ENCODE measurements at regions not wholly inside any gene's neighbourhood (a gene's known extent, or its start where the extent isn't known, plus 50 kb on each side); places are given as distances from the start of the nearest gene placed in this dataset.

- no peaks in the 10 kb centered on the region for H3K36me3 ChIP-seq
- intact Hi-C loops (cut with DNase I; ENCODE audit: low total_unique reads) = no loop called here
Observed at GRCh38 chr13:83953916-83954315, 71.6 kb upstream of the SLITRK1 start.

GRCh38 chr13:83950293-83950692, 68.0 kb upstream of the SLITRK1 start:
- no peaks in the 10 kb centered on the region for H3K36me3 ChIP-seq
- no peaks in the 10 kb centered on the region for H3K9me3 ChIP-seq
- intact Hi-C loops (cut with DNase I; ENCODE audit: low total_unique reads) = no loop called here
- no peaks in the 10 kb centered on the region for H3K4me1 ChIP-seq
- H3K27me3 ChIP-seq = no peaks in the 10 kb centered on the region
- H3K27ac ChIP-seq = no peak overlapping the region
- H3K4me3 ChIP-seq = no peak overlapping the region
- no peak for DNase-seq (ENCODE audit: low spot score in 2 of 2)
- TF ChIP-seq POLR2AphosphoS5 (IDR thresholded peaks at IDR 0.05) = no peak
- TF ChIP-seq CTCF (IDR thresholded peaks at IDR 0.05) = no peak
- TF ChIP-seq POLR2A (IDR thresholded peaks at IDR 0.05) = no peak

More at GRCh38 chr13:83953916-83954315, 71.6 kb upstream of the SLITRK1 start:
- H3K27me3 ChIP-seq = no peaks in the 10 kb centered on the region
- no peak overlapping the region for H3K4me3 ChIP-seq
- TF ChIP-seq CTCF (IDR thresholded peaks at IDR 0.05) (no peak), POLR2A (IDR thresholded peaks at IDR 0.05) (no peak), POLR2AphosphoS5 (IDR thresholded peaks at IDR 0.05) (no peak)
- DNase-seq (ENCODE audit: low spot score in 2 of 2) = no peak
- no peaks in the 10 kb centered on the region for H3K4me1 ChIP-seq
- H3K9me3 ChIP-seq = no peaks in the 10 kb centered on the region
- no peak overlapping the region for H3K27ac ChIP-seq

GRCh38 chr13:83943530-83944279, 61.4 kb upstream of the SLITRK1 start:
- no peak overlapping the region for H3K27ac ChIP-seq
- no peak for DNase-seq (ENCODE audit: low spot score in 2 of 2)
- H3K4me3 ChIP-seq = no peak overlapping the region
- intact Hi-C loops (cut with DNase I; ENCODE audit: low total_unique reads) = no loop called here
- H3K9me3 ChIP-seq = no peaks in the 10 kb centered on the region
- H3K4me1 ChIP-seq = no peaks in the 10 kb centered on the region
- TF ChIP-seq POLR2A (IDR thresholded peaks at IDR 0.05) (no peak), CTCF (IDR thresholded peaks at IDR 0.05) (no peak)
- no peaks in the 10 kb centered on the region for H3K36me3 ChIP-seq
- no peaks in the 10 kb centered on the region for H3K27me3 ChIP-seq

- Histone ChIP-seq H3K4me3 (no peak overlapping the region), H3K27ac (no peak overlapping the region), H3K27me3 (no peaks in the 10 kb centered on the region), H3K9me3 (no peaks in the 10 kb centered on the region), H3K36me3 (no peaks in the 10 kb centered on the region), H3K4me1 (no peaks in the 10 kb centered on the region)
- no peak for DNase-seq (ENCODE audit: low spot score in 2 of 2)
- intact Hi-C loops (cut with DNase I; ENCODE audit: low total_unique reads) = no loop called here
- TF ChIP-seq CTCF (IDR thresholded peaks at IDR 0.05) = no peak
- no peak for TF ChIP-seq POLR2AphosphoS5 (IDR thresholded peaks at IDR 0.05)
- TF ChIP-seq POLR2A (IDR thresholded peaks at IDR 0.05) = no peak
Observed at GRCh38 chr13:83941701-83942335, 59.5 kb upstream of the SLITRK1 start.

- DNase-seq (ENCODE audit: low spot score in 2 of 2) = no peak
- Histone ChIP-seq H3K27me3 (no peaks in the 10 kb centered on the region), H3K4me1 (no peaks in the 10 kb centered on the region), H3K9me3 (no peaks in the 10 kb centered on the region), H3K27ac (no peak overlapping the region), H3K4me3 (no peak overlapping the region), H3K36me3 (no peaks in the 10 kb centered on the region)
- no peak for TF ChIP-seq CTCF (IDR thresholded peaks at IDR 0.05)
- TF ChIP-seq POLR2AphosphoS5 (IDR thresholded peaks at IDR 0.05) = no peak
- no peak for TF ChIP-seq POLR2A (IDR thresholded peaks at IDR 0.05)
- intact Hi-C loops (cut with DNase I; ENCODE audit: low total_unique reads) = no loop called here
Observed at GRCh38 chr13:83940742-83941141, 58.5 kb upstream of the SLITRK1 start.

All from breast epithelium (tissue), 4 donors.